ENCODE measurements at regions not wholly inside any gene's neighbourhood (a gene's known extent, or its start where the extent isn't known, plus 50 kb on each side); places are given as distances from the start of the nearest gene placed in this dataset.

- no peak for DNase-seq (ENCODE audit: low read depth)
- H3K4me3 ChIP-seq (replicated peaks; ENCODE audit: low read depth, low read length) = no peak overlapping the region
- TF ChIP-seq CTCF (IDR thresholded peaks at IDR 0.05; ENCODE audit: low read length, missing control alignments) = no peak
These were observed 110.2 kb upstream of the CYSLTR1 start for GRCh38 chrX:78437621-78438020.

- no peak for TF ChIP-seq CTCF (IDR thresholded peaks at IDR 0.05; ENCODE audit: low read length, missing control alignments)
- no peak for DNase-seq (ENCODE audit: low read depth)
- H3K4me3 ChIP-seq (replicated peaks; ENCODE audit: low read depth, low read length) = no peak overlapping the region
These were observed 101.8 kb upstream of the CYSLTR1 start for GRCh38 chrX:78429172-78429571.

- no peak for TF ChIP-seq CTCF (IDR thresholded peaks at IDR 0.05; ENCODE audit: low read length, missing control alignments)
These were observed 61.3 kb upstream of the CYSLTR1 start for GRCh38 chrX:78388663-78389062.

GRCh38 chrX:78387364-78387763 is 60.0 kb upstream of the CYSLTR1 start:
- no peak for TF ChIP-seq CTCF (IDR thresholded peaks at IDR 0.05; ENCODE audit: low read length, missing control alignments)
- no peak for DNase-seq (ENCODE audit: low read depth)
- no peak overlapping the region for H3K4me3 ChIP-seq (replicated peaks; ENCODE audit: low read depth, low read length)

More at GRCh38 chrX:78388663-78389062, 61.3 kb upstream of the CYSLTR1 start:
- DNase-seq (ENCODE audit: low read depth) = no peak
- no peak overlapping the region for H3K4me3 ChIP-seq (replicated peaks; ENCODE audit: low read depth, low read length)

GRCh38 chrX:78384486-78384885 is 57.1 kb upstream of the CYSLTR1 start:
- no peak for TF ChIP-seq CTCF (IDR thresholded peaks at IDR 0.05; ENCODE audit: low read length, missing control alignments)
- no peak for DNase-seq (ENCODE audit: low read depth)
- H3K4me3 ChIP-seq (replicated peaks; ENCODE audit: low read depth, low read length) = no peak overlapping the region

GRCh38 chrX:78383594-78383993 is 56.2 kb upstream of the CYSLTR1 start:
- DNase-seq (ENCODE audit: low read depth) = no peak
- TF ChIP-seq CTCF (IDR thresholded peaks at IDR 0.05; ENCODE audit: low read length, missing control alignments) = no peak
- H3K4me3 ChIP-seq (replicated peaks; ENCODE audit: low read depth, low read length) = no peak overlapping the region

GRCh38 chrX:78378476-78379115 is 51.2 kb upstream of the CYSLTR1 start:
- TF ChIP-seq CTCF (IDR thresholded peaks at IDR 0.05; ENCODE audit: low read length, missing control alignments) = no peak
- no peak overlapping the region for H3K4me3 ChIP-seq (replicated peaks; ENCODE audit: low read depth, low read length)
- peak; percentile 7 for DNase-seq (ENCODE audit: low read depth)
